ENCODE measurements at regions not wholly inside any gene's neighbourhood (a gene's known extent, or its start where the extent isn't known, plus 50 kb on each side); places are given as distances from the start of the nearest gene placed in this dataset.
A peak's percentile ranks its signal among the peaks of the same experiment; 100 is the strongest.
"Not testable (repeated sequence)": the region's sequence is repeated elsewhere in the genome, so short reads cannot be mapped to it uniquely, and the experiment has no call there.

GRCh38 chr1:120647182-120647581 lies 76.6 kb upstream of the NBPF26 start:
- ATAC-seq; DNase-seq; intact Hi-C loops (cut with DNase I, micrococcal nuclease): not testable (repeated sequence)

GRCh38 chr1:120648915-120649623 lies 74.7 kb upstream of the NBPF26 start:
- intact Hi-C loops (cut with DNase I, micrococcal nuclease); DNase-seq: not testable (repeated sequence)

GRCh38 chr1:120649730-120650129 lies 74.0 kb upstream of the NBPF26 start:
- intact Hi-C loops (cut with DNase I, micrococcal nuclease); DNase-seq; ATAC-seq: not testable (repeated sequence)

More at GRCh38 chr1:120648915-120649623, 74.7 kb upstream of the NBPF26 start:
- not testable (repeated sequence) for ATAC-seq

GRCh38 chr1:120654114-120654513 lies 69.6 kb upstream of the NBPF26 start:
- ATAC-seq; DNase-seq; intact Hi-C loops (cut with DNase I, micrococcal nuclease): not testable (repeated sequence)

- DNase-seq; intact Hi-C loops (cut with DNase I, micrococcal nuclease); ATAC-seq: not testable (repeated sequence)
Measured at GRCh38 chr1:120655394-120655793, 68.4 kb upstream of the NBPF26 start.

- not testable (repeated sequence) for DNase-seq
Measured at GRCh38 chr1:120656116-120656515, 67.6 kb upstream of the NBPF26 start.

GRCh38 chr1:120657804-120658203 lies 65.9 kb upstream of the NBPF26 start:
- intact Hi-C loops (cut with DNase I, micrococcal nuclease); ATAC-seq; DNase-seq: not testable (repeated sequence)

More at GRCh38 chr1:120656116-120656515, 67.6 kb upstream of the NBPF26 start:
- ATAC-seq; intact Hi-C loops (cut with DNase I, micrococcal nuclease): not testable (repeated sequence)

DNA sequence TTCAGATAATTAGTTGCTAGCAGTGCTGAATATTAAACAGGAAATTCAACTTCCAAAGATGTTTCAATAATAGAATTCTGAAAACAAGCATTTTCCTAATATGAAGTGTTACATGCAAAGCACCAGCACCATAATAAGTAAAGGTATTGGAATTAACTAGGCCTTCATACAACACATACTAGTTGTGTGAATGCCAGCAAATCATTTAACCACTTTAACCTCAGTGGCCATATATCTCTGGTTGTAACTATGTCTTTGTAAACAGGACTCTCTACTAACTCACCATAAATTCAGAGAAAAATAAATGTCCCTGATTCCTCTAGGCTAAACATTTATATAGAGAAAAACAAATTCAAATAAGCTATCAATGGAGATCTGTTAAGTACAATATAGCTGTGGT lies 65.1 kb upstream of the NBPF26 start:
- ATAC-seq; DNase-seq; intact Hi-C loops (cut with DNase I, micrococcal nuclease): not testable (repeated sequence)

- intact Hi-C loops (cut with DNase I, micrococcal nuclease); DNase-seq; ATAC-seq: not testable (repeated sequence)
Measured at GRCh38 chr1:120659133-120659532, 64.6 kb upstream of the NBPF26 start.

DNA sequence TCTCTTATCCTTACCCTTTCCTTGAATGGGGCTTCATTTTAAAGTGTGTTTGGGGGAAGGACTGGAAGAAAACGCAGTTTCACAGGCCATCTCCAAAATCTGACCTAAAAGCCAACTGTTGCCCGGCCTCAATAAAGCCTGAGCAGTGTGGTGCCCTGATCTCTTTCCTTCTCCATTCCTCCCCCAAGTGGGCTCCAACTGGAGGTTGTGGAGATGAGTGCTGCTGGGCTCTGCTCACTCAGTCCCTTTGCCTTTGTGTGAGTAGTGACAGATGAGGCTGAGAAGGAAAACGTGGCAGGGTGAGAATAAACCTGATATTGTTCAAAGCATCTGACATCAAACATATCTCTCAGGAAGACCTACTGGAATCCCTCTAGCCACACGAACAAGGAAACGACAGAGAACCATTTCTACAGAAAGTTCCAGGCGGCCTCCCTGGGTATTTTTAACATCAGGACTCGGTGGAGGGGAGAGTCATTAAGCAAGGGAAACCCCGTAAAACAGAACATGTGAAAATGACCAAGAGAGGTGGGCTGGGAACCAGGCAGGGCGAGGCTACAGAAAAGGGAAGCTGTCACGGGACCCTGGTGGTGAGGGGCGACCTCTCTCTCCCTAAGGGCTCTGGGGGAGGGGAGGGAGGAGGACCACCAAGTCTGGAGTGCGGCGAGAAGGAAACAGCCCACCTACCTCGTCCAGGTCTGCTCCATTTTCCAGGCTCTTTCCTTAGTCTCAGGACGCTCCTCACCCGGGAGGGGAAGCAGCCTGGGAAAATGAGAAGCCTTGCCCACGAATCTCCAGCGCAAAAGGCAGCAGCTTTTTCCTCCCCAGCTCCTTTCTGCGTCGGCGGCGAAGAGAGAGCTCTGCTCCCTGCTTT lies 59.1 kb upstream of the NBPF26 start:
- DNase-seq; intact Hi-C loops (cut with DNase I, micrococcal nuclease): not testable (repeated sequence)
- ATAC-seq: peak; percentile 51

GRCh38 chr1:120665250-120665577 lies 58.5 kb upstream of the NBPF26 start:
- ATAC-seq: peak; percentile 99
- intact Hi-C loops (cut with DNase I, micrococcal nuclease); DNase-seq: not testable (repeated sequence)

- intact Hi-C loops (cut with DNase I, micrococcal nuclease); DNase-seq; ATAC-seq: not testable (repeated sequence)
Measured at GRCh38 chr1:120668187-120668586, 55.6 kb upstream of the NBPF26 start.

All from left colon (tissue), 2 donors.